Gastroesophageal sphincter (tissue), 3 donors: ENCODE measurements at regions not wholly inside any gene's neighbourhood (a gene's known extent, or its start where the extent isn't known, plus 50 kb on each side); places are given as distances from the start of the nearest gene placed in this dataset.

Experiments used
- CTCF ChIP-seq, 4 experiments: fragments of 200-600 bp in 2 of 4; fragments of 450-650 bp in 2 of 4; sonication (generic) in 1 of 4; IDR thresholded peaks; one replicate each; pipeline ENCODE4 v1.5.1; 2017 to 2019; ENCODE audit warnings: antibody characterized with exemption in 4 of 4, mild to moderate bottlenecking in 2 of 4, moderate library complexity in 2 of 4
- EP300 ChIP-seq: sonication (generic); formaldehyde crosslinking; IDR thresholded peaks from one replicate; pipeline ENCODE4 v1.6.1; 2017; ENCODE audit warnings: antibody characterized with exemption, mild to moderate bottlenecking
- POLR2A ChIP-seq, 2 donors: fragments of 450-650 bp; IDR thresholded peaks; one replicate each; pipeline ENCODE4 v1.6.1; 2017; ENCODE audit warnings: antibody characterized with exemption in 2 of 2, mild to moderate bottlenecking in 2 of 2, moderate library complexity in 1 of 2
- POLR2AphosphoS5 ChIP-seq: sonication (generic); formaldehyde crosslinking; IDR thresholded peaks from one replicate; pipeline ENCODE4 v1.6.1; 2017; ENCODE audit warnings: antibody characterized with exemption

GRCh38 chr18:45387229-45387628 is 228.0 kb upstream of the SLC14A2 start:
- no peak for TF ChIP-seq POLR2A (IDR thresholded peaks at IDR 0.05)
- no peak for TF ChIP-seq CTCF (IDR thresholded peaks at IDR 0.05)
- TF ChIP-seq POLR2AphosphoS5, result no peak
- no peak for TF ChIP-seq EP300
